Upper lobe of left lung (tissue), 4 donors: ENCODE measurements at regions not wholly inside any gene's neighbourhood (a gene's known extent, or its start where the extent isn't known, plus 50 kb on each side); places are given as distances from the start of the nearest gene placed in this dataset.

Experiments
- CTCF ChIP-seq, 6 experiments: fragments of 450-650 bp in 4 of 6; fragments of 200-600 bp in 2 of 6; sonication (generic) in 2 of 6; IDR thresholded peaks; one replicate each; pipeline ENCODE4 v1.5.1; 2016 to 2019; ENCODE audit warnings: antibody characterized with exemption in 6 of 6
- POLR2A ChIP-seq, 4 donors: fragments of 450-650 bp; IDR thresholded peaks; one replicate each; pipeline ENCODE4 v1.5.1; 2016 to 2017; ENCODE audit warnings: antibody characterized with exemption in 4 of 4, mild to moderate bottlenecking in 2 of 4
- POLR2AphosphoS5 ChIP-seq, 2 donors: sonication (generic); formaldehyde crosslinking; IDR thresholded peaks; one replicate each; pipeline ENCODE4 v1.5.1; 2017; ENCODE audit warnings: antibody characterized with exemption in 2 of 2

DNA sequence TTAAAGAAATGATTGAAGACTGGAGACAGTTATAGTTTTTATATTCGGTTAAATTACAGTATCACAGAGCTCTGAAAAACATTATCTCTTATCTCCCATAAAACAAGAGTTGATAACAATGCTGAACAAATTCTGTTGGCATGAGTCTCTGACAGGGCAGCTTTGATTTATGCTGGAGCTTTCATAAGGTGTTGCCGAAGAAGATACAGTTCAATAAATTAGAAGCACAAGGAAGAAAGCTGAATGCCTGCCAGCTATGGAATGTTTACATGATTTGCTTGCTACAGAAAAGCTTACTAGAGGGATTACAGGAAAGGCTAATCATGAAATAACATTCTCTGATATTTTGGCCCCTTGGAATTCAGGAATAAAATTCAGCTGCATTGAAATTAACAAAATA, 431.9 kb upstream of the GJE1 start:
- TF ChIP-seq POLR2A (IDR thresholded peaks at IDR 0.05) (no peak), CTCF (IDR thresholded peaks at IDR 0.05) (no peak), POLR2AphosphoS5 (IDR thresholded peaks at IDR 0.05) (no peak)
